Activated naive CD4-positive, alpha-beta T cell treated with Interleukin-2 at 50 U/mL for 16 hours (primary cell): ENCODE measurements at regions not wholly inside any gene's neighbourhood (a gene's known extent, or its start where the extent isn't known, plus 50 kb on each side); places are given as distances from the start of the nearest gene placed in this dataset.

Experiments used
- DNase-seq: peaks from one replicate; pipeline ENCODE4 v3.0.0-alpha.2; 2020

DNA sequence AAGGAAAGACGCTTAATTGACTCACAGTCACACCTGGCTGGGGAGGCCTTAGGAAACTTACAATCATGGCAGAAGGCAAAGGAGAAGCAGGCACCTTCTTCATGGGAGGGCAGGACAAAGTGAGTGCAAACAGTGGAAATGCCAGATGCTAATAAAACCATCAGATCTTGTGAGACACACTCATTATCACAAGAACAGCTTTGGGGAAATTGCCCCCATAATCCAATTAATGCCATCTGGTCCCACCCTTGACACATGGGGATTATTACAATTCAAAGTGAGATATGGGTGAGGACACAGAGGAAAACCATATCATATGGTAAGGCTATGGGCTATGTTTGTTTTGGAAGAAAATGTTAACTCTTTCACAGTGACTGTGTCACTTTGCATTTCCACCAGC is 1272.5 kb upstream of the CELF2 start:
- no peak for DNase-seq

DNA sequence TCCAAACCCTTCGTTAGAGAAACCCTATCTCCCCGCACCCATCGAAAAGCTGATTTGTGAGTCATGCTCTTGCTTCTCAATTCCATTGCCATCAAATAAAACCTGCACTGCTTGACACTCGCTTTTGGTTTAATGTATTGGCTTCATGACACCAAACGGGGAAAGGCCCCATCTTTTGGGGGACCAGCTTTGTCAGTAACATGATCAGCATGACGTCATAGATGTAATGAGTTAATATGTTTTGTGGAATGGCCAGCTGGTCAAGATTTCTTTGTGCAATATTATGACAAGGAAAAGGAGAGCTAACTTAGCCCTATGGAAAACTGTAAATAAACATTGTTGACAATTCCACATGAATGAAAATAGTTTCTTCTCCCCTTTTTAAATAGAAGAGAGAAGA is 1260.5 kb upstream of the CELF2 start:
- DNase-seq, result no peak

DNA sequence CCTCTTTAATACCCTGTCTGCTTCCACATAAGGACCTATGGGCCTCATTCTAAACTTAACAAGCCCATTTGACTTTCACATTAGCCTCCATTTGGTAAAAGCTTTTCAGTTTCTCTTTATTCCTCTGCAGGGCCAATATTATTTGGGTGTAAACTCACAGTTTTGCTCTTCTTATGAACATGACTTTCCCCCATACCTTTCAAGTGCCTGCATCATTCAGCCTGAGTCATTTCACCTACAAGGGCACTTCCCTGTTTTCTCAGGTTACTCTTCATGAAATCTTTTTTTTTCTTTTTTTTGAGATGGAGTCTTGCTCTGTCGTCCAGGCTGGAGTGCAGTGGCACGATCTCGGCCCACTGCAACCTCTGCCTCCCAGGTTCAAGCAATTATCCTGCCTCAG is 1258.1 kb upstream of the CELF2 start:
- DNase-seq, result no peak

DNA sequence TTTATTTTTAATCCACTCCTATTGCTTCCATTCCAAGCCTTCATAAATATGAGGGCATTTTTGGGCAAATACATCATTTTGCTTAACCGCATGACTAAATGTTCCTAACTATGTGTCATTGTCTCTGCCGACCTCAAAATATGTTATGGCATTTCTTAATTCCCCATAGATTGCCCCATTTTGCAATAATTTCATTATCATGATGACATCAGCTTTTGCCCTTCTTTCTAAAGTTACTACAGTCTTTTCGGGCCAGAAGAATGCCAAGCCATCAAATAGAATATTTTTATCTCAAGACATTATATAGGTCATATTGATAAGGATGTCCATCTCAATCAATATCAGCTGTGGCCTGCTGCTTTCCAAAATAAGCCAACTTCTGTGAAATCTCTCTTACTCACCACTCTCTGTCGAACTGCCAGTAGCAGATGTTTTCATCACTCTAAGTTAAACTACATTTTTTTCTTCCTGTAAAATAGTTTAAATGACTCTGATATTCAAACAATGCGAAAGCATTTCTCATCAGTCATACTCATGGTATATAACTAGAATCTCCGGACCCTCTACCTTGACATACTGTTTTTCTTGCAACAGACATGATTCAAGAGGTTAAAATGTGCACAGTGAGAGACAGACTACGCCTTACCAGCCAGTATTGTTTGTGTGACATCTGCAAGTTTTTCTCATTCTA is 1254.6 kb upstream of the CELF2 start:
- no peak for DNase-seq

DNA sequence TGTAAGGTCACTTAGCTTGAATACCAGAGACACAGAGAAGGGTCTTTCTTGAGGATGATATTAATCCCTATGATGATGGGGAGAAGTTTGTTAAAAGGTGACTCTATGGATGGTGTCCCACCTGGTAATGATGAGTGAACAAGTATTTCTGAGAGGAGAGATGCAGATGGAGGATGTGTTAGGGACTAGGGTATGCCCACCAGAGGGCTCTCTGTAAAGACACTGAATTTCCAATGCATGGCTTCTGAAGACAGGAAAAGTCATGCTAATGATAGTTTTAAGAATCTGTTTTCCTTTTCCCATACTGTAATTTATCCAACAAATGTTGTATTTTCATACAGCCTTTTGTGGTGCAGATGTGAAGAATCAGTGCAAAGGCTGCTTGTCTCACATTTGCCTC is 1250.9 kb upstream of the CELF2 start:
- no peak for DNase-seq

DNA sequence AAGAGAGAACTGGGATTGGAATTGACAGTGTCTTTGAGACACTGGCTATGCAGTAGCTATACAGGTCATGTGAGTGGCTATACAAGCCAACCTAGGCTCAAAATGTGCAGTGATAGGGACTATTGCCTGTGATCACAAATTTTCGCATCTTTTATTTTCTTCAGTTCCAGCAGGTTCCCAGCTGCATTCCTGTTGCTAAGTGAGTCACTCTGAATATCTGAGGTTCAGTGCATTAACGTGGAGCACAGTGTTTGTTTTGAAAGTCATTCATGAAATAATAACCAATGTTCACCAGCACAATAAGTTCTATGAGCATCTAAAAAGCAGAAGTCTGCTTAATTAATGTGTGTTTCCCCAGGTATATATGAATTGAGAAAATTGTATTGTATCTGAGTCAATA is 1236.0 kb upstream of the CELF2 start:
- DNase-seq, result no peak

DNA sequence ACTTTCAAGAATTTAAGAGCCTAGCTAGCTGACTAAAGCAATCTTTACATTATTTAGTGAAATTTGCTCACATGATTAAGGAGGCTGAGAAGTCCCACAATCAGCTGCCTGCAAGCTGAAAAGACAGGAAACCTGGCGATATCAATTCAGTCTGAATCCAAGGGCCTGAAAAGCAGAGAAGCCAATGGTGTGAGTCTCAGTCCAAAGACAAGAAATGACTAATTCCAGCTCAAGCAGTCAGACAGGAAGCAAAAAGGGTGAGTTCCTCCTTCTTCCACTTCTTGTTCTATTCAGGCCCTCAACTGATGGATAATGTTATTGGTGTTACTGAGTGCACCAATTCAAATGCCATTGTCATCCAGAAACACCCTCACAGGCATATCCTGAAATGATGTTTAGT is 1231.6 kb upstream of the CELF2 start:
- no peak for DNase-seq

DNA sequence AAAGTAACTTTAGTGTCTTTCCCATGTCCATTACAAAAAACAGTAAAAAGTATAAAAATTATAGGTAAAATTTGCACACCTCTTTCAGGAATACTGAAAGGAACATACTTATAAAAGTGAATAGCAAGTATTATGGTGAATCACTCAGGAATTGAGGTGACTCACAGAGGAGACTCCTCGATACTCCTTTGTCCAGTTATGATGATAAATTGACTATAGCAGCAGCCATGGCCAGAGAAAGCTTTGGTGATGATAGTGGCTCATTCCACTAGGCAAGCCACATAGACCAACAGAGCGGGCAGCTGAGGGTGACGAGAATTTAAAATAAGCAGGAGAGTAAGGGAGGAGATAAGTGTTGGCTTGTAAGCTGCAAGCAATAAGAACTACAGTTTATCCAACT is 1231.1 kb upstream of the CELF2 start:
- DNase-seq, result no peak

DNA sequence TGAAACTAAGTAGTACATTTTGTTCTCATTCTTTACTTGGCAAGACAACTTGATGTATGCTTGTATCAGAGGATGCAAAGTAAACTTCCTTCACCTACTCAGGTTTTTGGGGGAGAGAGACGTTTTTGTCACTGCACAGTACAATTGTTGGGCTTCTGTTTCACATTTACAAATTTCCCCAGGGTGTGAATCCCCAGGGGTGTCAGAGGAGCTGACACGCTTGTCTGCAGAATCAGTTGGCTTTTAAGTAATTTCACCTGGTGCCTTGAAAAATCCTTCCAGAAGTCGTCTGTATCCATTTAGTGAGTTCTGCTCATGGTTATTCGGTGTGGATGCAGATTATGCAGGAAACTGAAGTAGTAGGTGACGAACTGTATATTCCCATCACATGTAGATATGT is 1227.7 kb upstream of the CELF2 start:
- DNase-seq, result no peak

DNA sequence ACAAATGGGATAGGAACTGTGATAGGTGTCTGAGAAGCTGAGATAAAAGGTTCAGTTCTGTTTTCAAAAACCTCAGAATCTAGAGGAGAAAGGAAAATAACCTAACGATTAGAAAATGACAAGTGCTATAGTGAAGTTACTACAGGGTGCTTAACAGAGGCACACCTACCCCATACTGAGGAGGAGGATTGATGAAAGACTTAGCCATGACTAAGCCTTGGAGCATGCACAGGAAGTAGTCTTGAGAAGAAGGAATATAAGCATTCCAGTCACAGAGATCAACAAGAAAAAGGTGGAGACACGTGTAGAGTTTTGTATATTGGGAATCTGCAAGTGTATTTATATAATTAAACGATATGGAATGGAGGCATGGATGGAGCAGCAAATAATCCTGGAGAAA is 1225.5 kb upstream of the CELF2 start:
- no peak for DNase-seq

DNA sequence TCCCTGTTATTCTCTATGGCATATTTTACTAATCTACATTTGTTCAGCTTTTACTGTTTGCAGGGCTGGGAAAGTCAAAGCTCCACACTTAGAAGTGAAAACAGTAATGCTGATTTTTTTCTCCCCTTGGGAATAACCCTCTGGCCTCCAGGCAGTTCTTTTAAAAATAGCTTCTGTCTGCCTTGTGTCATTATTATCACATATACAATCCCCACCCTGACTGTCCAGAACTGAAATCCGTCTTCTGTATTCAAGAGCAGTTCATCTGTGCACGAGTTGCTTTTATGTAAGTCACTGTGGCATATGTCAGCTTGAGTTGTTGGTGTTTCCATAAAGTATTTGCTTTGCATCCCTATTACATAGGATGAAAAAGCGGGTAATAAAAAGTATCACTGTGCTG is 1221.1 kb upstream of the CELF2 start:
- no peak for DNase-seq

DNA sequence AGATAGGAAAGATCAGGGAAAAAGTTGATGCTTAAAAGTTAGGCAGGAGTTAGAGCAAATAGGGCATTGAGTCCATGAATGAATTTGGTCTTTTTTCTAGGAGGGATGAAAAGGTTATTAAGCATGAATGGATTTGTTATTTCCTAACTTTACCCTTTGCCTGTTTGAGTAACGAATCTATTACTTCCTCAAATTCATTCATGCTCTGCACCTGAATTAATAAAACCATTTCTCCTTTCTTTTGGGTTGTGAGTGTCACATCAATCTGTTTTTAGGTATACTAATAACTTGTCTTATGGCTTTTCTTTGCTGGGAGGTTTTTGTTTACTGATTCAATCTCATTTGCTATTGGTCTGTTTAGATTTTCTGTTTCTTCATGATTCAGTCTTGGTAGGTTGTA is 1217.7 kb upstream of the CELF2 start:
- DNase-seq, result no peak

DNA sequence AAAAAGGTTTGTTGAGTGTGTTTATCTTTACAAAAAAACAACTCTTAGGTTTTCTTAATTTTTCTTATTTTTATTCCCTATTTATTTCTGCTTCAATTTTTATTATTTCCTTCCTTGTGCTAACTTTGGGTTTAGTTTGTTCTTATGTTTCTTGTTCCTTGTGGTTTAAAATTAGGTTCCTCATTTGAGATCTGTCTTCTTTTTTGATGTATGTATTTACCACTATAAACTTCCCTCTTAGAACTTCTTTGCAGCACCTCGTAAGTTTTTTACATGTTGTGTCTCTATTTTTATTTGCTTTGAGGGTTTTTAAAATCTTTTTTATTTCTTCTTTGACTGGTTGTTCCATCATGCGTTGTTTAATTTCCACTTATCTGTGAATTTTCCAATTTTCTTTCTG is 1217.1 kb upstream of the CELF2 start:
- DNase-seq, result no peak

DNA sequence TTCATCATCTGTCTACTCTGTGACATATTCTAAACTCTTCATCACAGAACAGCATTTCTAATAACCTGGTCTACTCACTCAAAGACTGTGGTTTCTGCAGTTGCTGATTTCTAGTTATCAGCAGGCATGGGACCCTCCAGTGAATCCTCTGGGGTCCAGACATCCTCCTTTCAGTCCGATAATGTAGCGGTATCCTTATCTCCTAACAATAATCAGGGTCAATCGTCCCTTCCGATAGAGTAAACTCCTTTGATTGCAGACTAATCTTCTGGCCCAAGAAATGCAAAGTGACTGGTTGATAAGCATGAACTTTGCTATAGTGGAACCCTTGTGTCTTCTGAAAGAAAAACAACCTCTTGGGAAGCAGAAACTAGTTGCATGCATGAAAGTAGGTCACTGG is 1209.8 kb upstream of the CELF2 start:
- DNase-seq, result no peak

DNA sequence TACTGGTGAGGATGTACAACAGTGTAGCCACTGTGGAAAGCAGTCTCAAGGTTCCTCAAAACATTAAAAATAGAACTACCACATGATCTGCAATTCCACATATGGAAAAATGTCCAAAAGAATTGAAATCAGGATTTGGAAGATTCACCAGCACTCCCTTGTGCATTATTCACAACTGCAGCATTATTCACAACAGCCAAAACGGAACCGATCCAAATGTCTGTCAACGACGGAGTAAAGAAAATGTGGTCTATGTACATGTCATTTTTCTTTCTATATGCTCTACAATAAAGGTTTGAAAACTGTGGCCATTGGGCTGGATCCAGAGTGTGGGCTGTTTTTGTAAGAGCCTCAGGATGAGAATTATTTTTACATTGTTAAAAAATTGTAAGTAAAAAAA is 1206.1 kb upstream of the CELF2 start:
- no peak for DNase-seq

DNA sequence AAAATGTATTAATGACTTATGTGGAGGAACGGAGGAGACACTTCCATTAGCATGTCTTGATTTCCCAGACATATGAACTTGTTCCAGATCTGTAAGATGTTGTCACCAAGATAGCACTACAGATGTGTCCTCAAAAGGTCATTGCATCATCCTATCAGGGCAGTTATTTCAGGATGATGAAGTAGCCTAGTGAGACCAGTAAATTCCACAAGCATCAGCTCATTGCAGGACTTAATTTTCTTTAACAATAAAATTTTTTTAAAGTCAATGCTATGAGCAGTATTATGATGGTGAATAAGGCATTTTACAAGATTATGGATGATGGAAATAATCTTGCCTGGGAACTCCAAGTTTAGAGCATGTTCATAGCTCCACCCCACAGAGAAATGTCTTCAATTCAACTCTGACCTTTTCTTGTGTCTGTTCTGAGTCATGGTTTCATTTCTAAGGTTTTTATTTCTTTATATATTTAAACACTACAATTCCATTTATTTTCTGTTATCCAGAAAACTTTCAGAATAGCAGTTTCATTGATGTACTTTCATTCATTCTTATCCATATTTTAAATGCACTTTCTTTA is 1203.3 kb upstream of the CELF2 start:
- no peak for DNase-seq

DNA sequence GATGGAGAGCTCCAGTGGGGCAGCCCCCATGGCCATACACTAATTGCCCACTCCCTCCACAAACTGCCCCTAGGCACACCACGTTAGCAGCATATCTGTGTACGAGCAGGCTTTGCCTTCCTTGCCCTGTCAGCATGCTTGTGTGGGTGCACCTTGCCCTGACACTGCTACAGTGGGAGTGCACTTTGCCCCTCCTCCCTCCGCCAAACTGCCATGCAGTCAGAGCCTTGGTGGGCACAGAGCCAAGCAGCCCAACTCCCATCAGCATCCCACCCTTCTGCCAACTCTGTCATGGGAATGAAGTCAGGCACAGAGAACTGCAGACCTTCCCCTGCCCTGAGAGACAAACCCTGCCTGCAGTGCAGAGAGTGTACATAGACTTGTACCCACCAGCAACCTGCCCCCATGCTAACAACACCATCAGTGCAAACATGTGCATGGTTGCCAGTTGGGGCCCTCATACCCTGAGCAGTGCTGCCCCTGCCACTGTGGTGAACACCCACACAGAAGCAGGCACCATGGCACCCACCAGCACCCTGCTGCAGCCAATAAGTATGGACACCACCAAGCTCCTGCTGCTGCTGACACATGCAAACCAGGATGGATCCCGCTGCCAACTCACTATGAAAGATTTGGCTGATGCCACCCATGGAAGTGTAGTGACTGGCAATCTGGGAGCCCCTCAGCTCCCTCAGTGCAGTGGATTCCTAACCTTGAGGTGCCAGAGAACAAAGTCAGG is 1197.7 kb upstream of the CELF2 start:
- no peak for DNase-seq

DNA sequence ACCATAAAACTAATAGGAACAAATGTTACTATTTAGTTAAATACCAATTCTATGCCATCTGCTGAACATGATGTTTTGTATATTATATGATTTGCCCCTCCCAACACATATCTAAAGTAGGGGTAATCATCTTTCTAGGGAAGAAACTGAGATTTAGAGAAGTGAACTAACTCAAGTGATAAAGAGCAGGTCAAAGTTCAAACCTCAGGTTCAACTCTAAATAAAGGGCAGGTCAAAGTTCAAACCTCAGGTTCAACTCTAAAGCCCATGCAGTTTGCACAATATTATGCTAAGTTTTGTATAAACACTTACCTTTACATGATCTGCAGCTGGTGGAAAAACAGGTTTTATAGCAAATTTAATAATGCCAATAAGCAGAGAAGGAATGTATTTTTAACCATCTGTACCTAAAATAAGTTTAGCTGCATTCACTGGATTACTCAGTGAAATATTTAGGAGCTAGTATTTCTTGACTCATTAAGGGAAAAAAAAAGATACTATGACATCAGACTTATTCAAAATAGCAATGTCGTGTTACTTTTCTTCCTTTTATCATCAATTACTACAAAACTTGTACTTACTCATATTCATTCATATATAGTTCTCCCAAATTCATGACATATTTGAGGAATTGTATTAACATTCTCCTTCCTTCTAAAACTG is 1194.3 kb upstream of the CELF2 start:
- DNase-seq, result no peak

DNA sequence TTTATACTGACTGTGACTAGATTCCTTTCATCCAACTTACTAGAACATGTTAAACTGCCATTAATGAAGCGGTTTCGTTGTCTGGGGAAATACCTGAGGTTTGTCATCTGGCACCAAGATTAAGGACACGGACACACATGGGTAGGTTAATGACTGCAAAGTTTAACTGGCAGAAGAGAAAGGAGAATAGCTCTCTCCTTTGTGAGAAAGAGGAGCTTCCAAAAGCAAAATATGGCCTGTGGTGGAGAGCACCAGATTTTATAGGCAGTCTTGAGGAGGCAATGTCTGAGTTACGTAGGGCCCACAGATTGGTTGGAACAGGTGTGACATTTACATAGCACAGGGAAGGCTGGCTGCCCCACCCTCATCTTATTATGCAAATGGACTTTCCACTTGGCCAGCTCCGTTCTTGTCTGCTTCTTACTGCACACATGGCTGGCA is 1193.0 kb upstream of the CELF2 start:
- DNase-seq, result no peak

DNA sequence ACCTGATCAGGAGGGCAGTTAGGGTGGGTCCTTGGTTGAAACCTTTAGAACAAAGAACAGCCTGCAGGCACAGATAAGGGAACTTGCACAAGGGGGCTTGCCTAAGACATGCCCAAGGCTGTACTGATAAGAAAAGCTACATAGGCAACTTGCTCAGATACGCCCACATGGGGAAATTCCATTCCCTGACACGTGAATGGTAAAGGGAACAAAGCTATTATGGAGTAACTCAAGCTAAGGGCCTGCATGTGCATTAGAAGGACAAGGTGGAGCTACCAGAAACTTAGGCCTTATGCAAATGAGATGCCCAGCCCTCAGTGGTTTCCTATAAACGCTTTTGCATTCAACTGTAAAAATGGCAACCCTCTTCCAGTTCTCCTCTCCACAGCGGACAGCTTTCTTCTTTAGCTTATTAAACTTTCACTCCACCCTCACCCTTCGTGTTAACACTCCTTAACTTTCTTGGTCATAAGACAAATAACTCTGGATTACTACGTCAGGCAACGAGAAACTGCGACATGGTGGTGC is 1192.1 kb upstream of the CELF2 start:
- DNase-seq, result no peak

DNA sequence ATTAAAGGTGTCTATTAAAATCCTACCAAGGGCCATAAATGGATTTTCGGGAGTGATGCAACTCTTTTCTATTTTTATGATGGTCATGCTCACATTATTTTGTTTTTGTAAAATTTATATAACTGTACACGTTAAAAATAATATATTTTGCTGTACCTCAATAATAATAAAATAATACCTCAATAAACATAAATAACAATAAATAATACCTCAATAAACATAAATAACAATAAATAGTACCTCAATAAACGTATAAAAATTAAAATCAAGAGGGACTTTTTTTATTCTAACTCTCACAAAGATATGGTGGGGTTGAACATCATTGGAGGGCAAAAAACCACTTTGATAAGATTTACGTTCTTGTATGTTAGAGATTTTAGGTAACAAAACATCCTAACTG is 1189.6 kb upstream of the CELF2 start:
- DNase-seq, result no peak

DNA sequence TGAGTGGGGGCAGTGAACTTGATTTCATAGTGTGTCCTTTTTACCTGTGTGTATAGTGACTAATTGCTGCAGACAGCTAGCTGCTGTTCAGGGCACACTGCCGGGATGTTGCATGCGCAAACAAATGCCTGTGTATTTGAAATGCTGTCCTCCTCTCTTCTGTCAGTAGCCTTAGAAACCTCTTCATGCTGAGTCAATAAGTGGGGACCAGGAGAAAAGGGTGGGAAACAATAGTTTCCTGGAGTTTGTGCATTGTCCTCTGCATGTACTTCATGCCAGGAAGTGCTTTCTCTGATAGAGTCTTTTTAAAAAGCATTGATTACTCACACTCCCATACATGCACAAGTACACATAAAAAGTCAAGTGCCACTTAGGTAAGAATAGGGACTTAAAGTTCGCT is 1183.7 kb upstream of the CELF2 start:
- no peak for DNase-seq

DNA sequence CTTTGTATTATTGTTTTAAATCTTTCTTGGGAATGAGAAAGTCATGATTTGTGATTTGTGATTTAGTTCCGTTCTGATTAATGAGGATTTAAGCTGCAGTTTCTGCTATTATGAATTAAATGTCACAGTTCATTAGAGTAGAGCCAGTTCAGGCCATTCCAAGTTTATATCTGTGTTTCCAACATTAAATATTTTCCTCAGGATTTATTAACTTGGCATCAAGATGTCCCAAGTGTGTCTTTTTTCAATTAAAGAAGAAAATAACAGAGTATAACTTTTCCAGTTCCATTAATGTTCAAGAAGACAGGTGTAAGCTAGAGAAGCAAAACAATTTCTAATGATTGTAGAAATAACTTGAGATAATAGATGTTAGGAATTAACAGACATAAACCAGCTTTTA is 1183.2 kb upstream of the CELF2 start:
- no peak for DNase-seq

DNA sequence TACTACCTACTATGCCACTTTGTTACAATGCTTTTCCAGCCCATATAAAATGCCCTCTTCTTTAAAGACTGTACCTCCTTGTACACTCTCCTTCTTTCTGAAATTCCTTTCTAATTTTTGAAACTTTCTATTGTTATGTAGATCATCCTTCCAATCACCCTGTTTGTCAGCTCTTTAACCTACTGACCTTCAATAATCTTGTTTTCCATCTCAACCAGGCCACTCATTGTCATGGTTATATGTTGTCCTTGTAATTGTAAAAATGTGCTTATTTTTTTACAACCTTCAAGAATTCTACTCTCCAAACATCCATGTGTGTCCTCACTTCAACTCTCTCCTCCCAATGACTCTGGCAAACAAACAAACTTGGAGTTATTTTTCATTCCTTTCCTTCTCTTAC is 1172.6 kb upstream of the CELF2 start:
- DNase-seq, result no peak
